ENCODE measurements at regions not wholly inside any gene's neighbourhood (a gene's known extent, or its start where the extent isn't known, plus 50 kb on each side); places are given as distances from the start of the nearest gene placed in this dataset.

GRCh38 chr13:31037874-31038500, 105.5 kb downstream of the TEX26 start:
- H3K4me1 Mint-ChIP-seq (ENCODE audit: low read depth): no peaks in the 10 kb centered on the region
- H3K36me3 Mint-ChIP-seq (ENCODE audit: insufficient read depth): no peaks in the 10 kb centered on the region
- H3K9me3 Mint-ChIP-seq (ENCODE audit: low read depth): no peaks in the 10 kb centered on the region
- DNase-seq (ENCODE audit: low spot score, unreplicated experiment): no peak
- no peak for TF ChIP-seq CTCF (IDR thresholded peaks at IDR 0.05; ENCODE audit: unreplicated experiment)
- no peak overlapping the region for H3K27ac Mint-ChIP-seq
- H3K4me3 Mint-ChIP-seq (ENCODE audit: low read depth): no peak overlapping the region
- peaks cover 47% of the 10 kb centered on the region for H3K27me3 Mint-ChIP-seq

DNA sequence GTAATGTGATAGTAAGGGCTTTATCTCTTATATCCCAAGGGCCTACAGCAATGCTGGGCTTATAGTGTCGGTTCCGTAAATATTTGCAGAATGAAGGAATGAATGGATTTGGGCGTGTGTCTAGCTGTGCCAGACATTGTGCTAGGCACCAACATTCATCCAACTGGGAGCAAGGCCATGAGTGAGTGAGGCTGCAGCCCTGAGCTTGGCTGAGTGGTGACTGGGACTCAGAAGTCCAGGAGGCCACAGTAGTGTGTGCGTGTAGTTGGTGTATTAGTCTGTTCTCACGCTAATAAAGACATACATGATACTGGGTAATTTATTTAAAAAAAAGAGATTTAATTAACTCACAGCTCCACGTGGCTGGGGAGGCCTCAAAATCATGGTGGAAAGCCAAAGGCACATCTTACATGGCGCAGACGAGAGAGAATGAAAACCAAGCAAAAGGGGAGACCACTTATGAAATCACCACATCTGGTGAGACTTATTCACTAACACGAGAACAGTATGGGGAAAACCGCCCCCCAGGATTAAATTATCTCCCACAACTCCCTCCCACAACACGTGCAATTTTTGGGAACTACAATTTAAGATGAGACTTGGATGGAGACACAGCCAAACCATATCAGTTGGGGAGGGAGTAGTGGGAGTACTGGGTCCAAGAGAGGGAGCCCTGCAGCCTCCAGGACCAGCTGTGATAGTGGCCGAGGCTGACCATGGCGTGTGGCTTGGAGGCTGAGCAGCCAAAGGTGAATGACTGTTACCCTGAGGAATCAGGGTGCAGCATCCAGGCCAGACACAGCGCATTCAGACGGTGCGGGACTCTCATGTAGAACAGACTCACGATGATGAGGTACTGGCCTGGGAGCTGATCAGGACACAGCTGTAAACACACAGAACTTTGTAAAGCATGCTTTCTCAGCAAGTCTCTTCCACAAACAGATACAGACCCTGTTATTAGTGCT, 104.6 kb downstream of the TEX26 start:
- no peak overlapping the region for H3K27ac Mint-ChIP-seq
- peaks cover 47% of the 10 kb centered on the region for H3K27me3 Mint-ChIP-seq
- H3K9me3 Mint-ChIP-seq (ENCODE audit: low read depth): no peaks in the 10 kb centered on the region
- H3K36me3 Mint-ChIP-seq (ENCODE audit: insufficient read depth): no peaks in the 10 kb centered on the region
- H3K4me3 Mint-ChIP-seq (ENCODE audit: low read depth): no peak overlapping the region
- DNase-seq (ENCODE audit: low spot score, unreplicated experiment): no peak
- TF ChIP-seq CTCF (IDR thresholded peaks at IDR 0.05; ENCODE audit: unreplicated experiment): no peak
- H3K4me1 Mint-ChIP-seq (ENCODE audit: low read depth): no peaks in the 10 kb centered on the region

DNA sequence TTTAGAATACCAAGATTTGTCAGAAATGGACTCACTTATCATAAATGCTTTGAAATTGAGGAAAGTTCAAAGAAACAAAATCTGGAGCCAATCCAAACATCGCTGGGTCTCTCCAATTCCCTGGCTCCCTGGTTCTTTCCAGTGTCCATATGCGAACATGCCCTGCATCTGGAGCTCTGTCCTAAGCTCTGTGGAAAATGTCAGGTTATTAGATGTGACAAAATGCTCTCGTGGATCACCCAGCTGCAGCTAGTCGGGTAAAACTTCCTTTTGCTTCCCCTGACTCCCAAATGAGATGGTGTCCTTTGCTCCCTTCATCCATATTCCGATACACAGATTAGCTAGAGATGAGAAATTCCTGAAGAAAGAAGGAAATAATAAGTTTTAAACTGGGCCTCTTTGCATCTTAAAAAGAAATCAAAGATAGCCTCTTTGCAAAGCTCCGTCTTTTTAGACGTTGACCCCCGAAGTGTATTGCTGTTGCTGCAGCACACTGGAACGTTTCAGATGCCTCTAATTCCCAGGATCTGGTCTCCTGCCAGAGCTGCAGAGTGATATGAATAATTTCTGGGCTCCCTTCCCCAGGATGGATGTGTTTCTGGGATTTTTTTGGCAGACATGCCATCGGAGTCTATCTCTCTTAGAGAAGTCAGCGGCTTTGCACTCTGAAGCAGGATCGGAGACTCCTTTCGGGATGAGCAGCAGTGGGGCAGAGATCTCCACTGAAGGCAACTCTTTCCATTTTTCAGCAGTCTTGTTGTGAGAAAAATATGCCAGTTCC, 102.9 kb downstream of the TEX26 start:
- H3K27ac Mint-ChIP-seq: no peak overlapping the region
- no peaks in the 10 kb centered on the region for H3K36me3 Mint-ChIP-seq (ENCODE audit: insufficient read depth)
- no peaks in the 10 kb centered on the region for H3K4me1 Mint-ChIP-seq (ENCODE audit: low read depth)
- peaks cover 52% of the 10 kb centered on the region for H3K27me3 Mint-ChIP-seq
- no peak for DNase-seq (ENCODE audit: low spot score, unreplicated experiment)
- H3K4me3 Mint-ChIP-seq (ENCODE audit: low read depth): no peak overlapping the region
- H3K9me3 Mint-ChIP-seq (ENCODE audit: low read depth): no peaks in the 10 kb centered on the region
- no peak for TF ChIP-seq CTCF (IDR thresholded peaks at IDR 0.05; ENCODE audit: unreplicated experiment)

DNA sequence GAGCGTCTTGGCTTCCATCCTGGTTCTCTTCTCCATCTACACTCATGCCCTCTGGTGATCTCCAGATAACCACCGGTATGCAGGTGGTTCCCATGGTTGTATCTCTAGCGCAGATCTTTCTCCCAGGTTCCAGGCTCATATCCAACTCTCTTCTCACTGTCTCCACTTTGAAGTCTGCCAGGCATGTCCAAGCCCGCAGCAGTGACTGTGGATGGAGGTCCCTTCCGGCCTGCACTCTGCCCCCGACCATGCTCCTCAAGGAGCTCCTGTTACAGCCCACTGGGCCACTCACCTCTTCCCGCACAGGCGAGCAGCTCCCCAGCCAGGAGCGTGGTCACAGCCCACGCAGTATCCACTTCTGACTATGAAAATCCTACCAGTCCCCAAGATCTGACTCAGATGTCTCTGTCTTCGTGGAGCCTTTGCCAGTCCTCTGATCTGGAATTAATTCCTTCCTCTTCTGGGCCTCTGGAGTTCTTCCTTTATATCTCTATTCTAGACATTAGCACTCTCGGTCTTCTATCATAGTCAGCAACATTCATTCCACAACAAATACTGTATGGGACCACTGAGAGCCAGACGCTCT, 100.2 kb downstream of the TEX26 start:
- Mint-ChIP-seq H3K4me3 (ENCODE audit: low read depth) (no peak overlapping the region), H3K4me1 (ENCODE audit: low read depth) (no peaks in the 10 kb centered on the region), H3K36me3 (ENCODE audit: insufficient read depth) (no peaks in the 10 kb centered on the region), H3K27me3 (peaks cover 42% of the 10 kb centered on the region), H3K27ac (no peak overlapping the region), H3K9me3 (ENCODE audit: low read depth) (no peaks in the 10 kb centered on the region)
- DNase-seq (ENCODE audit: low spot score, unreplicated experiment): no peak
- TF ChIP-seq CTCF (IDR thresholded peaks at IDR 0.05; ENCODE audit: unreplicated experiment): no peak

DNA sequence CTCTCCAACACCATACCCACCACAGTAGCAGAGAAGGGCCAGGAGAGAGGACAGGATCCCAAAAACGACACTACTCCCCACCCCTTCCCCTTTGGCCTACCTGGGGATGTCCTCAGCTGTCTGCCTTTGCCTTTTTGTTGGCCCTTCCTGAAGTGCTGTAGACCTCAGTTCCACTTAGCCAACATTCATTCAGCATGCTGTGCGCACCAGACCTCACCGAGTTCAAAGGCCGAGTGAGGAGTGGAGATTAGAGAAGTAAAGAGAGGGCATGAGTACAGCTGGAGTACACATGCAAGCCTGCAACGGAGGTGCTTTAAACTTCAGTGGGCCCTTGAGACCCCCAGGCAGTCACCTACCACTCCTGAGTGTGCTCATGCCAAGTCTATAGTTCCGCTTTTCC, 99.0 kb downstream of the TEX26 start:
- Mint-ChIP-seq H3K4me3 (ENCODE audit: low read depth) (no peak overlapping the region), H3K36me3 (ENCODE audit: insufficient read depth) (no peaks in the 10 kb centered on the region), H3K4me1 (ENCODE audit: low read depth) (no peaks in the 10 kb centered on the region), H3K27ac (no peak overlapping the region), H3K27me3 (peaks cover 44% of the 10 kb centered on the region), H3K9me3 (ENCODE audit: low read depth) (no peaks in the 10 kb centered on the region)
- no peak for DNase-seq (ENCODE audit: low spot score, unreplicated experiment)
- no peak for TF ChIP-seq CTCF (IDR thresholded peaks at IDR 0.05; ENCODE audit: unreplicated experiment)

Measured in progenitor cell of endocrine pancreas (in vitro differentiated cells).